Dedifferentiated amniotic fluid mesenchymal stem cell (primary cell): ENCODE measurements at regions not wholly inside any gene's neighbourhood (a gene's known extent, or its start where the extent isn't known, plus 50 kb on each side); places are given as distances from the start of the nearest gene placed in this dataset.
A peak's percentile ranks its signal among the peaks of the same experiment; 100 is the strongest.

Experiments
- DNase-seq: peaks from one replicate; pipeline ENCODE4 v3.0.0-alpha.2; 2016; ENCODE audit errors: extremely low spot score

DNA sequence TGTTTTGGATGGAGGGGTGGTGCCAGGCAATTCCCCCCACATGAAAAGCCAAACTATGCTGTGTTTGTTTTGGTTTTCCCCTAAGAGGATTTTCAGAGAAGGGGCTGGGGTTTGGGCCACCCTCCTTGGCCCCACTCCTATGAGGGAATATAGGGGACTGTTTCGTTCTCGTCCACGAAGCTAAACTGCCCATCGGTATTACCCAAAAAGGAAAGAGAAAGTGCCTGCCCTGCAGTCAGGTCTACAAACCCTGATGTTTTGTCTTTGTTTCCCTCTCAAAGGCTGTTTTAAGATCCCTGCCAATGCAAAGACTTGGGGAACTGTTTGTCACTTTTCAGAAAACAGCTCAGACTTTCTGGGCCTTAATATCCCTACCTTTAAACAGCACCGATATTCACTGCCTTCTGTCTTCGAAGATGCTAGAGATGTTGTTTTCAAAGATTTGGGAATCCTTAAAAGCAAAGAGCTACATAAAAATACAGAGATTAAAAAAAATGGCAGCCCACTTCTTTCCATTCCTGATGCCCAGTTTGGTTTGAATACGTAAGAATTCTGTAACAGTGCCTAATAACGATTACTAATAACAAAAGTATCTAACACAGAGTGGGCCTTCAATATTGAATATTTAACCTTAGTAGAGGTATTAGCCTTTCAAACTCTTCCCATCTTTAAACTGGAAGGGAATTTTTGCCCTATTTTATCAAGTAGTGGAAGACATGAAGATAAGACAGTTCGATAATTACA lies 518.4 kb downstream of the MED13L start:
- DNase-seq = no peak

DNA sequence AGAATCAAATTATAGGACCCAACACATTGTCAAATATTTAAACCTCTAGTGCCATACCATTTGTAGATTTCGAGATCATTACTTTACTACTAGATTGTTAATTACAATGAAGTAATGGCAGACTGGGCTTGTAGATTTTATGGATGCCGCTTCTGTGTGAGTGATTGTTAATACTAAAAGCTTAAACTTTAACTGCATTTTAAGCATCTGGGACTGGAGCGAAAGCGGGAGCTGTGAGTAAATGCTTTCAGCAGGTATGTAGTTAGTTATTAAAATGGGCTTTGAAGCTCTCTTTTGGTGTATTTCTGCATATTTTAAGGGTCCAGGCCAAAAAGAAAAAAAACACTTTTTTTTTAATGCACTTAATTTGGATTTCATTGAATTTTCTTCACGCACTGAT lies 519.3 kb downstream of the MED13L start:
- DNase-seq = no peak

DNA sequence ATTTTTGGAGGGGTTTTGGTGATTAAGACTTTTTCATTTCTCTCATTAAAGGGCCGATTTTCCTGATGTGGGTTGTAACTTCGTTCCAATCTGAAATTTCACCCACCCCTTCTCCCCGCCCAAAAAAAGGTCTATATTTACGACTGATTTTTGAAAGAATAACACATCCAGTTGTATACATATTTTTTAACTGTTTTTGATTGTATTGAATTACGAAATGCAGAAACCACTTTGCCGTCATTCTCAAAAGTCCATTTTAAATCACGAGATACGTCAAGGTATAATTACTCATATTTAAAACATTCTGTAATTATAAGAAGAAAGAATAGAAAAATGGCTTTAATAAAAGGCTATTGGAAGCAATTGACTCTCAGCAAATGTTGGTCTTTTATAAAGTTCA lies 520.7 kb downstream of the MED13L start:
- DNase-seq = no peak

DNA sequence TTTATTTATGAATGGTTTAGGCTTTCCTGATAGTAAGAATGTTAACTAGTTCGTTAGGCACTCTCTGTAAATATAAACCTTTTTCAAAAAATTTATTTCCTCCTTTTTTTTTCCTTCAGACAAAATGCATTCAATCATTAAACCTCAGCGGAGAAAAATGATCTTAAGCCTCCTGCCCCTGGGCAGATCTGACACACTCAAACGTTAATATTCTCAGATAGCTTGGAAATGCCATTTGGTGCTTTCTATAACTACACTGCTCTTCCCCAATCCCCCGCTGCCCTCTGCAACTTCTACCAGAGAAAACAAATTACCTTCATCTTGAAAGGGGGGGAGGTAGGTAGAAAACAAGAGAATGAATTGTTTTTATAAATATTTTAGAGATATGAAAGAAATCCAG lies 521.2 kb downstream of the MED13L start:
- DNase-seq = peak; percentile 45

DNA sequence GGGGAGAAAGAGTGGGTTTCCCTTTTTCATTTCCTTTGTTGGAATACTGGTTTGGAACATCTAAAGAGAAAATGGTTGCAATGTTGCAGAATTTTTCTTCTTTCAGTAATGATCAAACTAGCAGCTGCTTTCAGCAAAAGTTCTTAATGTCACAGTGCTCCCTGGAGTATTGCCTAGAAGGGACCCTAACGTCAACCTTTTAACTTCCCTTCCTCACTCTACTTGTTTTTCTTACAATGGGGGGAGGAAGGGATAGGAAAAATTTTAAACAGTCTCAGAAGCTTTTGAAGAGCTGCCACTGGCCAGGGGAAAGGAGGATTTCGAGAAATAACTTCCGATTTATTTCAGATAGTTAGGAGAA lies 521.8 kb downstream of the MED13L start:
- no peak for DNase-seq

DNA sequence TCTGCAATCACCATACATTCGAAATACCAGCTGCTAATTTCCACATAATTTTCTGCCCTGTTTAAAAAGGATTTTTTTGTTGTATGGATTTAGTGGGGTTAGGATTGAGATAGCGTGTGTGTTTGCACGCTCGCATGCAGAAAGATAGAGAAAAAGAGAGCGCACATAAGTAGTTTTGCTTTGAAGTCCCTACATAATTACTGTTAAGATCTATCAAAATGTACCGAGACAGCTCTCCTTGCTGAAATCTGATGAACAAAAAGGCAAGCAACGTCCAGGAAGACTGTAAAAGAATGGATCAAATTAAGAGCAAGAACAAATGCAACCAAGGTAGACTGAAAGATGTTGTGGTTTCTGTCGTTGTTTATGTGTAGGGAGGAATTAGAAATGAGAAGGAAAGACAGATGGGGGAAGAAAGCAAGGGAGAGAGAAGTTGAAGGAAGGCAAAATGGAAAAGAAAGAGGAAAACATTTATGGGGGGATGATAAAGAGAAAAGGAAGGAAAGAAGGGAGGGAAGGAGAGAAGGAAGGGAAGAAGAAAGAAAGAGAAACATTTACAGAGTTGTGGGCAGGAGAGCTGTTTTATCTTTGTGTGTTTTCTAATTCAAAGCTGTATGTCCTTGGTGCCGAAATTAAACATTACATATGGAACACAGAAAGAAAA lies 522.3 kb downstream of the MED13L start:
- DNase-seq = no peak

DNA sequence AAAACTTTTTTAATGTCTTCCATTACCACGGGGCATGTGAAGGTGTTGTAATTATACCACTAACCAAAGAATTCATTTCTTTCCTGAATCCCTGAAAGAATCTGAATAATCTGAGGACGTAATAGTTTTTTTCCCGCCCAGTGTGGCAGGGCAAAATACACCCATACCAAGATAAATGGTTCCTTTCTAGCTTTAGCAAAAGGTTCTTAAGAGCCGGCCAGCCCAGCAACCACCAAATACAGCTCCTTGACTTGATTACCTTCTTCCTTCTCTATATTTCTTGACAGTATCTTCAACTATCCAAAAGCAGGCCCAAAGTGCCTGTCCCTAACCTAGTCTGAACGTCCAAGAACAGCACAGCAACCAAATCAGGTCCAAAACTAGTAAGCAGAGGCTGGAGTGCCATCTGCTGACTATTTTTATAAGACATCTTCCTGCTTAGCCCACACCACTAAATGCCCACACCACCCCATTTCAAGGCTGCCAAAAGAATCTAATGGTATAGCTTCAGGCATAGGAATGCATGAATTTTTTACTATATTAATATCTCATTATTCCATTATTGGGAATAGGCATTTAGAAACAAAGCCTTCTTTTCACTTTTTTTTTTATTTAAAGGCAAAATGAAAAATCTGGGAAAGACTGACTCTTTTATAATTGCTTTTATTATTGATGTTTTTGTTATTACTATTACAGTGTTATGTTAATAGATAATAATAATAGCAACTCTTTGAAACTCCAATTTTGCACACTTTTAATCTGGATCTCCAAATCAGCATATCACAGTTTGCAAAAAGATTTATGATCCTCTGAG lies 524.4 kb downstream of the MED13L start:
- DNase-seq = peak; percentile 93

DNA sequence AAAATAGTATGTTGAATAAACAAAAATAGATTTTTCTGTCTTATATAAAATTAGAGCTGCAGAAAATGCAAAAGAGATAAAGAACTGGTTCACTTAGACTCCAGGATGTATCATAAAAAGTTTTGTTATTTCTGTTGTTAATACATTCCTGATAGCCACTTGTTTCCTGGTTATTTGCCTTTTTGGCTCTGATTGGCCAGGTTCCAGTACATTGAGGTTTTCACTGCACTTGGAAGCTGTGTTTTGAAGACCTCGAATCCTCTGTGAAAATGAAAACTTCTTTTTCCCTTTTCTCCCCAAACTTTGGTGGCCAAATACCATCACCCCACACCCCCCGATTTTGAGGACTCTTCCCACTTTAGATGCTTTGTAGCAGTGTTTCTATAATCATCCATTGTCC lies 525.3 kb downstream of the MED13L start:
- no peak for DNase-seq

DNA sequence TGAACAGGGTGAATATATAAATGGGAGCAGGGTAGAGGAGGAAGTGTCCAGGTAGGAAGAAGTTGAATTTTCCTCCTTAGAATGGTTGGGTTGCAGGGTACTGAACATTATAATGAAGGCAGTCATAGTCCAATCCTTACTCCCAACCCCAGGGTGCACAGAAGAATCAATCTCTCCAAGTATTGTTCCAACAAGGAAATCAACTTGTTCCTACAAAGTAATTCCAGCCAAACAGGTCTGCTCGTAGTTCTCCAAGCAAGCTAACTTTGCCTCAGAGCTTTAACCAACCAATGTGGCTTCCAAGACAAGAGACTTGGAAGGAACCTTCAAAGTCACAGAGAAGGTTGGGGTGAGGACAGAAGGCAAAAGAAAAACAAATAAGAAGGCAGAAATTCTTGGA lies 527.2 kb downstream of the MED13L start:
- no peak for DNase-seq

DNA sequence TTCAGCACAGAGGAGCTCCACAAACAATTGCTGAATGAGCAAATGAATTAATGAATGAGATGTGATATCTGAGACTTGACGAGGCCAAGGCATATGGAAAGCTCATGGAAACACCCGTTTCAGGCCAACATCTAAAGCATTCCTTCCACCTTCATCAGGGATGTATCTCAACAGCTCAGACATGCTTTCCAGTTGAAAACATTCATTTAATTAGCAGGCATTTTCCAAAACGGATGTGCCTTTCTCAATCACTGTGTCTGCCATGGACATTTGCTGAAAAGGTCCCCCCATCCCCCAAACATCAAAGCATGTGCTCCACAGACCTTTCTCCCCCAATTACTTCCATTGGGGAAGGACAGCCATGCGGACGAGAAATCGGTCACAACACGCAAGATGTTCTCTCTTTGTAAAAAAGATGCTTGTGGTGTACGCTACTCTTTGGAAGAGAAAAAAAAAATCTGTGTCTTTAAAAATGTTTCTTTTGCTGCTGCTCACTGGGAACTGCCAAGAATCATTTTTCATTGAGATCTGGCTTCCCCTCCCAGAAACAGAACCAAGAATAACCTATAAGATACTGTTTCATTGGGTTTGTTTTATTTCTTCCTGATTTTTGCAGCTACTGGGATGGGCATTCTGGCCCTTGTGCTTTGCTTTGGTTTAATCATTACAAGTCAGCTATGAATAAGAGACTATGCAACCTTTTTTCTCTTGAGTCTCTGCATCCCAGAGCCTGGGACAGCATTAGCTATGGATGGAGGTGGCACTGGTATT lies 528.2 kb downstream of the MED13L start:
- DNase-seq = no peak

DNA sequence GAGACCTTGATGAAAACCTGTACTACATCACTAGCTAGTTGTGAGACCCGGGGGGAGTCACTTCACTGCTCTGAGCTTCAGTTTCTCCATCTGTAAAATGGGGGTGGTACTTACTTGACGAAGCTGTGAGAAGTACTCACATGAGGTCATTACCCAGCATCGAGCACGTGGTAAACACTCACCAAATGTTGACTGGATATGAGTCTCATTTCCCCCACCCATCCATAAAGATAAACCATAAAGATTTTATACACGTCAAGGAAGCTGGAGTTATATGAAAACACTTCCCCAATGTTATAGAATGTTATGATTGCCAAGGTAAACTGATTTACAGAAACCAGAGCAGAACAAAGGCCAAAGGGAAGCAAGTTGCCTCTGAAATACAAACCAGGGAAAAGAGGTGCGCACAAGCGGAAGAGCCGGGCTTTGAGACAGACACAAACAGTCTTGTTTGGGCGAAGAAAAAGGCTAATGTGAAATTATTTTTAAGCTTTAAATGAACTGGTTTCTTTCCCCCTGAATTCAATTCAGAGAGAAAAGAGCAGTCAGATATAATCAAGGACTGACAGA lies 536.8 kb downstream of the MED13L start:
- DNase-seq = no peak

DNA sequence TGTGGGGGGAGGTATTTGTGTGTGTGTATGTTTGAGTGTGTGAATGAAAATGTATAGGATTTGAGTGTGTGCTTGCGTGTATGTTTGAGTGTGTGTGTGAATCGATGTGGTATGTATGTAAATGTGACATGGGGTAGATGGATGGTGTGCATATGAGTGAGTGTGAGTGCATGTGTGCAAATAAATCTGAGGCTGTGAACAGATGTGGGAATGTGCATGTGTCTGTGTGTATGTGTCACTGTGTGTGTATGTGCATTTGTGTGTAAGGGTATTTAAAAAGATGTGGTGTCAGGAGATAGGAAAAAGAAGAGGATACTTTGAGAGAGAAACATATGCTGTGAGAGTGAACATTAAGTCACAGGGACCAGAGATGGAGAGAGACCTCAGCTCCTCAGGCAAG lies 539.6 kb downstream of the MED13L start:
- DNase-seq = no peak

DNA sequence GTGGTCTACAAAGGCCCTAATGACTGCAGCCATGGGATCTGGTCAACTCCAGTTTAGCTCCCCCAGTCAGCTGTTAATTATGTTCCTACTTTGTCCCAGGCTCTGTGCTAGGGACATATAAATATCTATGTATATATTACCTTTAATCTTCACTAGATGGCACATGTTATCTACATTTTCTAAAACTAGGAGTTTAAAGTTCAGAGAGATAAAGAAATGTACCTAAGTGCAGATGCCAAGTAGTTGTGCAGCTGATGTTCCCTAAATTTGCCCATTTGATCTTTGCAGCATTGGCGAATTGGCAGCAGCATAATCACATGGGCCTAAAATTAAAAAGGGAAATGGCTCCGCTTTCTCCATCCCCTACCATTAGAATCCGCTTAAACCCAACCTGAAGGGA lies 541.1 kb downstream of the MED13L start:
- DNase-seq = no peak

DNA sequence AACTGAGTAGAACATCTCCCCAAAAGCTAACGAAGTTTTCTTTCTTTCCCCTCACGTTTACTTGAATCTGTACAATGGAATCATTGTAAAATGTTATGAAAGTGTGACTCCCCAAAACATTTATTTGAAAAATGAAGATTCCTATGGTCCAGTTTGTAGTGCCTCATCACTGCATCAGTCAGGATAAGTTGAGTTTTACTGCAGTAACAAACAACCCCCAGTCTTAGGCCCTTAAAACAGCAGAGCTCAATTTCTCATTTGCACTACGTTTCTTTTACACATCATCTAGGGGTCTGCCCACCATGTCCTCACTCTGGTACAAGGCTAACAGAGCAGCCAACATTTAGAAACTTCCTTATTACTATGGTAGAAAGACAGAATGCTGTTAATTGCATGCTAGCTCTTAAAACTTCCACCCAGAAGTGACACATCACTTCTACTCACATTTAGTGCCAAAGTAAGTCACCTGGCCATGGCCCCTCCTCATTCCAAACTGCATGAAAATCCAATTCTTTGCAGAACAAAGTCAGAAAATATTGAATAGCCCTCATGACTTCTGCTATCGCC lies 546.4 kb downstream of the MED13L start:
- DNase-seq = no peak

DNA sequence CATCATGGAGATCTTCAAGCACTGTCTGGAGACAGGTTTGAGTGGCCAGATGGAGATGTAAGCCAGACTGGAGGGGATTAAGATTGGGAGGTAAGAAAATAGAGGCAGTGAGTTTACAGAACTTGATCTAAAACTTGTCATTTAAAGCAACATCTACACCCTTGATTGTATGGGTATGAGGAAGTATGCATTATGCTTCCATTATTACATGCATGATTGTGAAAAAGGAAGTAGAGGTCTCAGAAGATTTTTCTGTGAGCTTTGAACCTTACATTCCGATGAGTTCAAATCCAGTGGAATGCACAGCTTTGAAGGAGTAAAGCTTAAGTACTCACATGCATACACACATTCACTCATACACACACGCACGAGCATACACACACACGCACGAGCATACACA lies 550.8 kb downstream of the MED13L start:
- DNase-seq = no peak

DNA sequence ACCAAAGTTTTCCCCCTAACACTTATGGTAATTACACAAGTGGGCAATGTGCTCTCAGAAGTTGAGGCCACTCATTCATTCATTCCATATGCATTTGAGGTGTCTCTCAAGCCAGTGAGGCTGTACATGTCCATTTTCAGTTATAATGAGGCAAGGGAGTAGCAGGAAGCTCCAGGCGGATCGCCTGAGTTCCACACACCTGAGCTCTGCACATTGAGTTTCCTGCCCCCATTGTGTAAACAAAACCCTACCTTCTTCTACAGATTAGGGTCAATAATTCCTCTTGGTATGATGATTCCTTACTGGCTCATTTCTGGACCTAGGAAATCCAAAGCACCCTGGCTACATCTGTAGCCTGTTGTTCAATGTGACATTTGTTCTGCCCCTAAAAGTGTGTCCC lies 555.3 kb downstream of the MED13L start:
- DNase-seq = no peak

DNA sequence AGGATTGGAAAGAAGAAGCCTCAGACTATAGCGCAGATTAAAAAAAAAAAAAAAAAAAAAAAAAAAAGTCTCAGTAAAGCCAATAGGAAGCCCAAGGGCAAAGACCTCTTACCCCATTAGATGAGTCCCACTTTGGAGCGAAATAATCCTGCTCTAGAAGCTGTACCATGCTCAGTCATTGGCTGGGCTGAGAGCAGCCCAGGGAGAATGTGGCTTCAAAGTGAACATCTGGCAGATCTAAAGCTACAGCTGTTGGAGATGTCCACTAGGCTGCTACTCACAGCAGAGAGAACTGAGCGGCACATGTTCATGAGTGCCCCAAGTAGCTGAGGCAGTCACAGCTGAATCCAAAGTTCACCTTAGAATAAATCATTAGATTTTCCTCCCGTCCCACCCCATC lies 560.9 kb downstream of the MED13L start:
- no peak for DNase-seq

DNA sequence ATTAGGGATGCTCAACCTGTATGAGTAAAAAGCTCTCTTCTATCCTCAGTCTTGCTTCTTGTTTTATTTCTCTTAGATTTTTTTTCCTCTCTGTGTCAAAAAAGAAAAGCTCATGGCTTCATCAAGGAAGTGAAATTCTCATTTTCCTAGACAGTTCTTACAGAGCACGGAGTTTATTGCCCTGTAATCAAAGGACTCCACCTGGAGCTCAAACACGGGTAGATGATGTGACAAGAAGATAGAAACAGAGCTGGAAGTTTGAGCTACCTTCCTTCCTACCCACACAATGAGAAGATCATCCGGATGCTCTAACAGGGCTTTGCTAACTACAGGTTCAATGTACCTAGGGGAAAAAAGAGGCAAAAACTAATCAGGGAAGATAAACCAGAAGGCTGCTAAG lies 564.8 kb downstream of the MED13L start:
- DNase-seq = no peak

DNA sequence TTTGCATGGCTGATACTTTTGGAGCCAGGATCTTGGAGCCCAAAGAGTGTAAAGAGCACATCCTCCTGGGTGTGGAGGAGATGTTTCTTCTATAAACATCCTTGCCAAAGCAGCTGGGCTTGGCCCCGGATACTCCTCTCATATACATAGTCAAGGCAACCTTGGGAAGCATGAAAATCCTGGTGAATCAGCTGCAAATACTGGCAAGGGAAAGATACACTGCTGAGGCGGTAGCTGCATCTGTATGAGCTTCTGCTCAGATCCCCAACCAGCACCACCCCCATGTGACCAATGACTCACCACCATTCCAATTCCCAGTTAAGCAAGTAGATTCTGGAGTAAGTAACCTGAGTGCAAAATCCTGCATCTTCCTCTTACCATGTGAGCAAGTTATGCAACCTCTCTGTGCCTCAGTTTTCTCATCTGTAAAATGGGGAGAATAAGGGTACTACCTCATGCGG lies 567.4 kb downstream of the MED13L start:
- peak; percentile 16 for DNase-seq

DNA sequence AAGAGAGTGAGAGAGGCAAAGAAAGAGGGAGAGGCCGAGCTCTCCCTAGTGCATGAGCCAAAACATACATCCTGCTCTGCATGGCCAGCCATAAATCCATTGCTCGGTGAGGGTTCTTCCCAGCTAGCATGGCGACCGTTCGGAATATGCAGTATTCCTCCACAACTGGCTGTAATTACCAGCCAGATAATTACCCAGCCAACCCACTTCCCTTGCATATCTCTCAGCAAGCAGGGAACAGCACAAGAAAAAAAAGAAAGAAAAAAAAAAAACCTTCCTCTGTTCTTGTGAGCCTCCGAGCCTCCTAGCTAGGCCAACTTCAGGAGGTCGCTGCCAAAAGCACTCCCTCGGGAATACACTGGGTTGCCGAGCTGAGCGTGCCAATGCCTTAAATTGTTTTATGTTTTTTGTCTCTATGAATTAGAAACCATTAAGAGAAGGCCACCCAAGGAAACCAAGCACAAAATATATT lies 567.9 kb downstream of the MED13L start:
- DNase-seq = no peak

DNA sequence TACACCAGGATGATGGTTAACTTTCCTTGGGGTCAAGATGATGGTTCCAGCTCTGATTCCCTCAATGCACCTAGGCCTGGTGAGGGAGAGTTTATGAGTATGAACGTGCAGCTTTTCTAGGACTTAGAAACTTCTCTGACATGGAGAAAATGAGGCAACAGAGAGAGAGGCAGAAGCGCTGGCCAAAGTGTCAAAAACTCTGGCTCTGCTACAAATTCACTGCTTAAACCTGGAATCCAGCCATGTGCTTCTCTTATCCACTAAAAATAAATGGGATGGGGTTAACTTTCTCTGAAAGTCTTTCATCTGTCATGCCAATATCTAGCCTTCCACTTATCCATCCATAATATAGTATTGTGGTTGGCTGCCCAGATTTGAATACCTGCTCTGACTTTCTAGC lies 568.7 kb downstream of the MED13L start:
- DNase-seq = no peak
